ENCODE measurements at regions not wholly inside any gene's neighbourhood (a gene's known extent, or its start where the extent isn't known, plus 50 kb on each side); places are given as distances from the start of the nearest gene placed in this dataset.

DNA sequence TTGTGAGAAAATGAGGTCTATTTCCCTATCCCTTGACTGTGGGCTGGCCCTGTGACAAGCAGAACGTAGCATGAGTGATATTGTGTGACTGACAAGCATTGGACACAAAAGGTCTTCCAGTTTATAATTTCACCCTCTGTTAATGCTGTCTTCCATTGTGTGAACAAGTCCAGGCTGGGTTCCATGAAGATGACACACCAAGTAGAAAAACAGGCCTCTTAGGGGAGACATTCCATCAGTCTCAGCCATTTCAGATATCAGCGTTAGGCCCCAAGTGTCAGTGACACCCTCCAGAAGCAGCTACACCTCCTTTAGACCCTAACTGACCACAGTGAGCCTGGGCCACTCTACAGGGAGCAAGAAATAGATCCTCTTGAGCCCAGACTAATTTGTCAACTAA, 511.3 kb downstream of the FBXO15 start:
- no peaks in the 10 kb centered on the region for H3K36me3 ChIP-seq
- H3K27ac ChIP-seq (replicated peaks in 1 of 4): no peak overlapping the region
- DNase-seq (ENCODE audit: extremely low spot score): no peak
- TF ChIP-seq EP300 (IDR thresholded peaks at IDR 0.05) (no peak), POLR2A (IDR thresholded peaks at IDR 0.05; ENCODE audit: low read depth) (no peak), POLR2AphosphoS5 (IDR thresholded peaks at IDR 0.05) (no peak)
- TF ChIP-seq, protein P1, sequence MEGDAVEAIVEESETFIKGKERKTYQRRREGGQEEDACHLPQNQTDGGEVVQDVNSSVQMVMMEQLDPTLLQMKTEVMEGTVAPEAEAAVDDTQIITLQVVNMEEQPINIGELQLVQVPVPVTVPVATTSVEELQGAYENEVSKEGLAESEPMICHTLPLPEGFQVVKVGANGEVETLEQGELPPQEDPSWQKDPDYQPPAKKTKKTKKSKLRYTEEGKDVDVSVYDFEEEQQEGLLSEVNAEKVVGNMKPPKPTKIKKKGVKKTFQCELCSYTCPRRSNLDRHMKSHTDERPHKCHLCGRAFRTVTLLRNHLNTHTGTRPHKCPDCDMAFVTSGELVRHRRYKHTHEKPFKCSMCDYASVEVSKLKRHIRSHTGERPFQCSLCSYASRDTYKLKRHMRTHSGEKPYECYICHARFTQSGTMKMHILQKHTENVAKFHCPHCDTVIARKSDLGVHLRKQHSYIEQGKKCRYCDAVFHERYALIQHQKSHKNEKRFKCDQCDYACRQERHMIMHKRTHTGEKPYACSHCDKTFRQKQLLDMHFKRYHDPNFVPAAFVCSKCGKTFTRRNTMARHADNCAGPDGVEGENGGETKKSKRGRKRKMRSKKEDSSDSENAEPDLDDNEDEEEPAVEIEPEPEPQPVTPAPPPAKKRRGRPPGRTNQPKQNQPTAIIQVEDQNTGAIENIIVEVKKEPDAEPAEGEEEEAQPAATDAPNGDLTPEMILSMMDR (IDR thresholded peaks at IDR 0.05): no peak
- WGBS: 51% methylated on average over 2 of the region's 2 CpGs
- H3K4me1 ChIP-seq: no peaks in the 10 kb centered on the region
- H3K9me3 ChIP-seq: no peaks in the 10 kb centered on the region
- intact Hi-C loops (cut with DNase I): no loop called here
- no peaks in the 10 kb centered on the region for H3K27me3 ChIP-seq
- no peak overlapping the region for H3K4me3 ChIP-seq

DNA sequence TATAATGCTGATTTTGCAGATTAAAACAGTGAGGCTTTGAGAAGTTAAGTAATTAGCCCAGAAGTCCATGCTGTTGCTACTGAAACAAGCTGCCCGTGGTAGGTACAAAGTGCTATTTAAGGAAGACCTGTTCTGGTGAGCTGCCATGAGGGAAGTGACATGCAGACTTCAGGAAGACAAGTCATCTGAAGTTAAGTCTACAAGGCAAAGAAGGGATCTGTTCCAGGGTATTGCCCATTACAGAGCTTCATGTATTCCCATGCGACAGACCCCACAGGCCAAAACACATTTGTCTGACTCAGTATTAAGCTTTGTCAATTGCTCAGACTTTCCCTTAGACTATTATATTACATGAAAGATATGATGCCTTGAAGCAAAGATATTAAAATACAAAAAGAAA, 520.8 kb downstream of the FBXO15 start:
- intact Hi-C loops (cut with DNase I): no loop called here
- no peaks in the 10 kb centered on the region for H3K27me3 ChIP-seq
- no peaks in the 10 kb centered on the region for H3K4me1 ChIP-seq
- no peak overlapping the region for H3K4me3 ChIP-seq
- 55% methylated on average over 2 of the region's 2 CpGs for WGBS
- no peaks in the 10 kb centered on the region for H3K9me3 ChIP-seq
- DNase-seq (ENCODE audit: extremely low spot score): no peak
- TF ChIP-seq EP300 (IDR thresholded peaks at IDR 0.05) (no peak), POLR2A (IDR thresholded peaks at IDR 0.05; ENCODE audit: low read depth) (no peak), POLR2AphosphoS5 (IDR thresholded peaks at IDR 0.05) (no peak)
- TF ChIP-seq, protein P1 (IDR thresholded peaks at IDR 0.05): no peak
- H3K27ac ChIP-seq (replicated peaks in 1 of 4): no peak overlapping the region
- H3K36me3 ChIP-seq: no peaks in the 10 kb centered on the region

DNA sequence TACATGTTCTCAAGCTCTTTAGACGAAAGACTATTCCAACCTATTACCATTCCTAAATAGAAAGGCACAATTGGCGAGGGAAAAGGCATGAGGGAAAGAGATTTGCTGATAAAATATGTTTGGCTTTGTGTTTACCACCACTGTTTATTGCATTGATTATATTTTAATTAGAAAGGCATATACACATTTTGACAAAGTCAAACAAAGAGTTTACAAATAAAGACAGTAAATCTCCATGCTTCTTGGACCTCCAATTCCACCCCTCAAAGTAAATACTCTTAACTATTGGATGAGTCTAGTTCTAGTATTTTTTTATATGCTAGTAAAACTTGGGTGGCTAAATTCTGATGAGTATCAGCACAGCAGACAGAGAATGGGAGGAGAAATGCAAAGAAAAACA, 521.4 kb downstream of the FBXO15 start:
- no peaks in the 10 kb centered on the region for H3K36me3 ChIP-seq
- H3K27me3 ChIP-seq: no peaks in the 10 kb centered on the region
- no peaks in the 10 kb centered on the region for H3K9me3 ChIP-seq
- H3K27ac ChIP-seq (replicated peaks in 1 of 4): no peak overlapping the region
- DNase-seq (ENCODE audit: extremely low spot score): no peak
- 87% methylated on average over 2 of the region's 2 CpGs for WGBS
- intact Hi-C loops (cut with DNase I): no loop called here
- TF ChIP-seq, protein P1 (IDR thresholded peaks at IDR 0.05): no peak
- TF ChIP-seq POLR2A (IDR thresholded peaks at IDR 0.05; ENCODE audit: low read depth): no peak
- TF ChIP-seq EP300 (IDR thresholded peaks at IDR 0.05): no peak
- H3K4me3 ChIP-seq: no peak overlapping the region
- H3K4me1 ChIP-seq: no peaks in the 10 kb centered on the region

DNA sequence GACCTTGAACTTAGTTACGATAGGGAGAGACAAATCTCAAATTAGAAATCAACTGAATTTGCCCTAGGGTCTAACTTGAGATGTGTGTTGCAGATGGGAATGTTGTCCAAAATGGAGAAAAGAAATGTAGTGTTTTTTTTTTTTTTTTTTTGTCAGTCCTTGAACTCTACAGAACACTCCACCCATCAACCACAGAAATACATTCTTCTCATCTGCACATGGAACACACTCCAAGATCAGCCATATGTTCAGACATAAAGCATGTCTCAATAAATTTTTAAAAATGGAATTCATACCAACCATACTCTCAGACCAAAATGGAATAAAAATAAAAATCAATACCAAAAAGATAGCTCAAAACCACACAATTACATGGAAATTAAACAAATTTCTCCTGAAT, 526.5 kb downstream of the FBXO15 start:
- DNase-seq (ENCODE audit: extremely low spot score): no peak
- Histone ChIP-seq H3K4me1 (no peaks in the 10 kb centered on the region), H3K9me3 (no peaks in the 10 kb centered on the region), H3K4me3 (no peak overlapping the region), H3K36me3 (no peaks in the 10 kb centered on the region), H3K27me3 (no peaks in the 10 kb centered on the region), H3K27ac (replicated peaks in 1 of 4) (no peak overlapping the region)
- TF ChIP-seq, protein P1 (IDR thresholded peaks at IDR 0.05): no peak
- TF ChIP-seq EP300 (IDR thresholded peaks at IDR 0.05) (no peak), POLR2A (IDR thresholded peaks at IDR 0.05; ENCODE audit: low read depth) (no peak), POLR2AphosphoS5 (IDR thresholded peaks at IDR 0.05) (no peak)
- intact Hi-C loops (cut with DNase I): no loop called here
- 83% methylated on average over 1 of the region's 1 CpG for WGBS

DNA sequence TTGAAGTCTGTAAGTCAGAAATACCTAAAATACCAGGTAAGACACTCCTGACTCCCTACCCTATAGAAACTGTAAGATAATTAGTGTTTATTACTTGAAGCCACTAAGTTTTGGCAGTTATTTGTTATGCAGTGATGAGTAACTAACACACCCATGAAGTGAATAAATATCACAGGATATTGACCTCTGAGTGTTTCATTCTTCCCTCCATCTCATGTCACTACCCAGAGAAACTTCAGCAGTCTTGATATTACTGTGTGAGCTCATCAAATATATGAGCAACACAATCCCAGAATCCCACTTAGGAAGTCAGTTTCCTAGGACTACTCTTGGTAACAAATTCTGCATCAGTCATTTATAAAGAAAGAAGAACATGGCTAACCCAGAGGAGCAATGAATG, 529.7 kb downstream of the FBXO15 start:
- intact Hi-C loops (cut with DNase I): no loop called here
- TF ChIP-seq, protein P1 (IDR thresholded peaks at IDR 0.05): no peak
- TF ChIP-seq EP300 (IDR thresholded peaks at IDR 0.05) (no peak), POLR2A (IDR thresholded peaks at IDR 0.05; ENCODE audit: low read depth) (no peak), POLR2AphosphoS5 (IDR thresholded peaks at IDR 0.05) (no peak)

More for the DNA sequence above, 529.7 kb downstream of the FBXO15 start:
- Histone ChIP-seq H3K27ac (replicated peaks in 1 of 4) (no peak overlapping the region), H3K27me3 (no peaks in the 10 kb centered on the region), H3K4me3 (no peak overlapping the region), H3K36me3 (no peaks in the 10 kb centered on the region), H3K4me1 (no peaks in the 10 kb centered on the region), H3K9me3 (no peaks in the 10 kb centered on the region)
- DNase-seq (ENCODE audit: extremely low spot score): no peak
